ENCODE measurements at regions not wholly inside any gene's neighbourhood (a gene's known extent, or its start where the extent isn't known, plus 50 kb on each side); places are given as distances from the start of the nearest gene placed in this dataset.

- Histone ChIP-seq H2BK120ac (ENCODE audit: low read depth, low read length, poor library complexity, severe bottlenecking) (no peak overlapping the region), H3K4me1 (ENCODE audit: insufficient read depth, low read length) (no peaks in the 10 kb centered on the region), H3K18ac (ENCODE audit: insufficient read length, low read depth, low read length) (no peak overlapping the region), H4K5ac (ENCODE audit: insufficient read length, low read depth, low read length) (no peak overlapping the region), H2BK12ac (ENCODE audit: insufficient read length, low read depth, low read length) (no peak overlapping the region), H3K23me2 (ENCODE audit: insufficient read length, low read depth, low read length, poor library complexity, severe bottlenecking) (no peaks in the 10 kb centered on the region), H3K79me1 (ENCODE audit: insufficient read depth, low read depth, low read length, poor library complexity, severe bottlenecking) (no peaks in the 10 kb centered on the region), H3K4me2 (ENCODE audit: insufficient read depth, insufficient read length, low read length) (no peak overlapping the region), H4K20me1 (ENCODE audit: control insufficient read depth, insufficient read depth, insufficient read length) (no peaks in the 10 kb centered on the region), H4K91ac (ENCODE audit: insufficient read length, low read depth, low read length) (no peak overlapping the region), H3K56ac (ENCODE audit: insufficient read length, low read depth, low read length) (no peak overlapping the region), H3K9me3 (ENCODE audit: control insufficient read depth, low read depth, low read length) (no peaks in the 10 kb centered on the region), H2BK20ac (ENCODE audit: low read depth, low read length, poor library complexity, severe bottlenecking) (no peak overlapping the region), H2AFZ (ENCODE audit: low read length) (no peak overlapping the region), H3K27me3 (ENCODE audit: insufficient read depth, low read length) (no peaks in the 10 kb centered on the region), H3K27ac (ENCODE audit: insufficient read length, low read depth, low read length) (no peak overlapping the region), H3K23ac (ENCODE audit: insufficient read length, low read depth, low read length) (no peak overlapping the region), H4K8ac (replicated peaks; ENCODE audit: insufficient read length, low read depth, low read length) (no peak overlapping the region), H3K4ac (ENCODE audit: low read depth, low read length) (no peak overlapping the region), H3K79me2 (ENCODE audit: insufficient read depth, low read length) (no peaks in the 10 kb centered on the region), H2AK5ac (ENCODE audit: insufficient read length, low read length) (no peak overlapping the region), H3T11ph (ENCODE audit: low read length) (no peak overlapping the region), H2BK5ac (ENCODE audit: insufficient read length, low read length) (no peak overlapping the region), H3K14ac (ENCODE audit: insufficient read depth, low read length) (no peak overlapping the region), H2BK15ac (ENCODE audit: low read depth, low read length) (no peak overlapping the region), H3K9ac (ENCODE audit: extremely low read depth, insufficient read length, low read length) (no peak overlapping the region)
- Mint-ChIP-seq H3K4me3 (no peak overlapping the region), H3K4me1 (no peaks in the 10 kb centered on the region; a peak in 1 of 4 replicates), H3K27me3 (ENCODE audit: low read depth) (peaks cover 22% of the 10 kb centered on the region), H3K9me3 (no peaks in the 10 kb centered on the region; a peak in 1 of 5 replicates), H3K36me3 (ENCODE audit: insufficient read depth in 1 of 3, low read depth in 3 of 3) (no peaks in the 10 kb centered on the region), H3K27ac (no peak overlapping the region)
- TF ChIP-seq, protein P1, sequence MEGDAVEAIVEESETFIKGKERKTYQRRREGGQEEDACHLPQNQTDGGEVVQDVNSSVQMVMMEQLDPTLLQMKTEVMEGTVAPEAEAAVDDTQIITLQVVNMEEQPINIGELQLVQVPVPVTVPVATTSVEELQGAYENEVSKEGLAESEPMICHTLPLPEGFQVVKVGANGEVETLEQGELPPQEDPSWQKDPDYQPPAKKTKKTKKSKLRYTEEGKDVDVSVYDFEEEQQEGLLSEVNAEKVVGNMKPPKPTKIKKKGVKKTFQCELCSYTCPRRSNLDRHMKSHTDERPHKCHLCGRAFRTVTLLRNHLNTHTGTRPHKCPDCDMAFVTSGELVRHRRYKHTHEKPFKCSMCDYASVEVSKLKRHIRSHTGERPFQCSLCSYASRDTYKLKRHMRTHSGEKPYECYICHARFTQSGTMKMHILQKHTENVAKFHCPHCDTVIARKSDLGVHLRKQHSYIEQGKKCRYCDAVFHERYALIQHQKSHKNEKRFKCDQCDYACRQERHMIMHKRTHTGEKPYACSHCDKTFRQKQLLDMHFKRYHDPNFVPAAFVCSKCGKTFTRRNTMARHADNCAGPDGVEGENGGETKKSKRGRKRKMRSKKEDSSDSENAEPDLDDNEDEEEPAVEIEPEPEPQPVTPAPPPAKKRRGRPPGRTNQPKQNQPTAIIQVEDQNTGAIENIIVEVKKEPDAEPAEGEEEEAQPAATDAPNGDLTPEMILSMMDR (conservative IDR thresholded peaks at IDR 0.05) = no peak
- no CpG with 5 or more reads among the region's 1 CpG for WGBS (ENCODE audit: extremely low coverage, insufficient read length, low lambda C conversion rate)
- no peak for DNase-seq
These were observed 200.4 kb downstream of the SNX19 start for GRCh38 chr11:130715877-130716220.

All from H9 (cell line).